Activated CD4-positive, alpha-beta memory T cell treated with anti-CD3 and anti-CD28 coated beads for 36 hours (primary cell): ENCODE measurements at regions not wholly inside any gene's neighbourhood (a gene's known extent, or its start where the extent isn't known, plus 50 kb on each side); places are given as distances from the start of the nearest gene placed in this dataset.

ENCODE experiments used
- CTCF ChIA-PET: fragments of 350-600 bp; sonication (Branson Sonifier 250); formaldehyde crosslinking; loops from one replicate; lab custom pipeline; 2021; ENCODE audit warnings: antibody characterized with exemption, inconsistent platforms; lab: Charles Lee
- POLR2A ChIA-PET: fragments of 350-600 bp; sonication (Branson Sonifier 250); formaldehyde crosslinking; loops from one replicate; lab custom pipeline; 2021; ENCODE audit warnings: antibody characterized with exemption; lab: Charles Lee
- DNase-seq: peaks from one replicate; pipeline ENCODE4 v3.0.0-alpha.2; 2020
- H3K27ac Mint-ChIP-seq: one replicate; pipeline ENCODE4 v1.8.0; 2021; ENCODE audit warnings: mixed read lengths
- H3K27me3 Mint-ChIP-seq: one replicate; pipeline ENCODE4 v1.8.0; 2021; ENCODE audit warnings: mixed read lengths
- H3K36me3 Mint-ChIP-seq: one replicate; pipeline ENCODE4 v1.8.0; 2021; ENCODE audit warnings: mixed read lengths
- H3K4me1 Mint-ChIP-seq: one replicate; pipeline ENCODE4 v1.8.0; 2021; ENCODE audit warnings: low read depth, mixed read lengths
- H3K4me3 Mint-ChIP-seq: one replicate; pipeline ENCODE4 v1.8.0; 2021; ENCODE audit warnings: mild to moderate bottlenecking, mixed read lengths
- H3K9me3 Mint-ChIP-seq: one replicate; pipeline ENCODE4 v1.8.0; 2021; ENCODE audit warnings: mixed read lengths
- intact Hi-C: fragments of 100-400 bp; cut with micrococcal nuclease; formaldehyde crosslinking; loops from one replicate; pipeline ENCODE4 v1.15.1; 2023

DNA sequence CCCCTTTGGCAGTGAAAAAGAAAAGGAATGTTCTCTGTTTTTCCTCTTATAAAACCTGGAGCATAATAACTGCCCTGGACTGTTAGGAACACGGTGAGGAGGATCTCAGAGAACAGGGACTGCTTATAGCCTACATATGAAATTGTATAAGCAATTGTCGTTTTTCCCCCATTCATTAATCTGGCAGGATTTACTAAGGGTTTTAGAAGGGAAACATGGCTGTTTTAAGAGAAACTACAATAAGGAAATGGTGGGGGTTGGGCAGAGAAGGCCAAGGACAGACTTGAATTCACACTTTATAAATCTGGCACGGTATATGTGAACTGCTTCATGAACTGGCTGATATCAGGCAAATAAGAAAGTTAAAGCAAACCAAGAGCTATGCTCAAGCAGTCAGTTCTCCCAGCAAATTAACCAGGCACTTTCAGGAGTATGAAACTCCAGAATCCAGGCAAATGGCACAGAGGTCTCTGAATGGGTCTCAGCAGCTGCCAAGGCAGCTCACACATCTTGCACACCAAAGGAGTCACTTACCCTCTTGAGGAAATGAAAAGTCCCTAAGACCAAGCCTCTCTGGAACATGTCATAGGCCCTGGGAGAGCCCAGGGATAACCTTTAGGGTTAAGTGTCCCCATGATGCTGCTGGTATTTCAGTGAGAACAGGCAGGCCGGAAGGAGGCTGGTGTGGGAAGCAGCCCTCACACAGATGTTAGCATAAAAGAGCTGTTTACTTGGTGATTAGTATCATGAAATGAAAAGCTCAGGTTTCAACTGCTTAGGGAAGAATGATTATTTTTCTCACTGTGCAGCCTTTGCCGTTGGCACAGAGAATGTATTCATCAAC is 260.5 kb upstream of the MARCKS start:
- Mint-ChIP-seq H3K4me3 (no peak overlapping the region), H3K4me1 (no peaks in the 10 kb centered on the region), H3K36me3 (no peaks in the 10 kb centered on the region), H3K27ac (no peak overlapping the region), H3K27me3 (no peaks in the 10 kb centered on the region), H3K9me3 (peaks cover 2% of the 10 kb centered on the region)
- intact Hi-C loops: no loop called here
- POLR2A ChIA-PET: interaction anchor here (1.0 kb wide), 1 partner anchor 263 kb away, joined by 3 read pairs; no protein-coding TSS in a partner anchor
- DNase-seq: no peak
- CTCF ChIA-PET: no interaction called here

DNA sequence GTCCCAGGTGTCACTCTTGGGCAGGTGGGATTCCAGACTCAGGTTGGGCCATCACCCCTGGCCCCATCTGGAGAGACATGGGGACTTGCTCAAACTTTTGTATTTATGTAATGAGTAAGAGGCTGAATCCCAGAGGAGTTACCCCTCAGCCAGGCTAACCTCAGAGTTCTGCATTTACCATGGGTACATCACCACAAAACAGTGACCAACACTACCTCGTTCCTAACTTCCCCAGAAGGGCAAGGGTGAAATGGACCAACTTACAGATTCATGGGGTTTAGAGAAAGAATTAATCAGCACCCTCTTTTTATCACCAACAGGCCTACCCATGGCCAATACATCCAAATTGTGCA is 259.9 kb upstream of the MARCKS start:
- Mint-ChIP-seq H3K36me3 (no peaks in the 10 kb centered on the region), H3K4me3 (no peak overlapping the region), H3K27me3 (no peaks in the 10 kb centered on the region), H3K4me1 (no peaks in the 10 kb centered on the region), H3K27ac (no peak overlapping the region), H3K9me3 (peaks cover 2% of the 10 kb centered on the region)
- intact Hi-C loops: no loop called here
- DNase-seq: no peak
- ChIA-PET POLR2A (no interaction called here), CTCF (no interaction called here)

DNA sequence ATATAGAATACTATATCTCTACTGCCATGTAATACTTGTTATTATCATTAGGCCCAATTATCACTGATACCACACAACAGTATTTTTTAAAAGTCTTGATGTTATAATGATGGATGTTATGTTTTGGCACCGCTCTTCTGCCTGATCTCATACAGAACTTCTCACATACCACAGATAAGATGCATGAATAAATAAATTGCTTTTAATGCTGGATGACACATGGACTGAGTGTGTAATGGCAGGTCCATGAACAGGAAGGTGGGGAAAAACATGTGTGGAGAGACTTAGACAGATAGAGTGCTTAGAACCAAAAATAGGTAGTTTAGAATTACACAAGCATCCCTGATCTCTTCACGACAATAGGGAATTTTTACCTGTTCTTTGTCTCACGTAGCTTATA is 258.4 kb upstream of the MARCKS start:
- intact Hi-C loops: no loop called here
- peaks cover 2% of the 10 kb centered on the region for H3K9me3 Mint-ChIP-seq
- no peaks in the 10 kb centered on the region for H3K4me1 Mint-ChIP-seq
- no peak overlapping the region for H3K27ac Mint-ChIP-seq
- ChIA-PET POLR2A (no interaction called here), CTCF (no interaction called here)
- H3K27me3 Mint-ChIP-seq: no peaks in the 10 kb centered on the region
- H3K36me3 Mint-ChIP-seq: no peaks in the 10 kb centered on the region
- DNase-seq: no peak
- no peak overlapping the region for H3K4me3 Mint-ChIP-seq

DNA sequence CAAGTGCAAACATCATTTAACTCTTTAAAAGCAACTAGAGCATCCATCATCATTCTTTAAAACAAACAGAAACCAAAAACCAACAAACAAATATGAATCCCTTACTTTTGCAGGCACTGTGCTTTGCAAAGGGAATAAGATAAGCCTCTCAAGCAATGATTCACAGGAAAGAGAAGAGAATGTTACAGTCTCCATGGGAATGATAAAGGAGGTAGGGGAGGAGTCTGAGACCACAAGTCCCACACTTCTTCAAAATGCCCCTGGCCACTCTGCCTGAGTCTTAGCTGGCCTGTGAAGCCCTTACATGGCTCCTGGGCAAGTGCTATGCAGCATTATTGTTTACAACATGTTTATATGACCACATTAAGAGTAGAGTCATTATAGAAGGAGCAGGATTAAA is 257.7 kb upstream of the MARCKS start:
- POLR2A ChIA-PET: no interaction called here
- Mint-ChIP-seq H3K4me3 (no peak overlapping the region), H3K27ac (no peak overlapping the region), H3K27me3 (no peaks in the 10 kb centered on the region), H3K9me3 (peaks cover 1% of the 10 kb centered on the region), H3K4me1 (no peaks in the 10 kb centered on the region), H3K36me3 (no peaks in the 10 kb centered on the region)
- DNase-seq: no peak
- intact Hi-C loops: no loop called here
- CTCF ChIA-PET: no interaction called here

DNA sequence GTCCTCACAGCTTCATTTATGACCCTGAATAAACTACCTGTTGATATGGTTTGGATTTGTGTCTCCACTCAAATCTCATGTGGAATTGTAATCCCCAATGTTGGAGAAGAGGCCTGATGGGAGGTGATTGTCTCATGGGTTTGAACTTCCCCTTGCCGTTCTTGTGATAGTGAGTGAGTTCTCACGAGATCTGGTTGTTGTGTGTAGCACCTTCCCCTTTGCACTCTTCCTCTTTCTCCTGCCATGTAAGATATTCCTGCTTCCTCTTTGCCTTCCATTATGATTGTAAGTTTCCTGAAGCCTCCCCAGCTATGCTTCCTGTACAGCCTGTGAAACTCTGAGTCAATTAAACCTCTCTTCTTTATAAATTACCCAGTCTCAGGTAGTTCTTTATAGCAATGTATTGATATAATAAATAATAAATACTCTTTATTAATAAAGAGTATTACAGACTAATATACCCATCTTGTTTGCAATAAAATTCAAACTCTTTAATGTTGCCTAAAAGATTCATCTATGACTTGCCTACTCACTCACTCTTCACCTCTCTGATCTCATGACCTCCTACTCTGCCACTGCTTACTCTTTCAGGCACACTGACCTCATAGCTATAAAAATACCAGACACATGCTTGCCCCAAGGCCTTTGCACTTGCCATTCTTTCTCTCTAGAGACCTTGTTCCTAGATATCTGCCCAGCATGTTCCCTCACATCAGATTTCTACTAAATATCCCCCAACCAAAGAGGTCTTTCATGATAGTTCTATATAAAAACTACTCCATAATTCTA is 256.4 kb upstream of the MARCKS start:
- Mint-ChIP-seq H3K4me3 (no peak overlapping the region), H3K4me1 (no peaks in the 10 kb centered on the region), H3K36me3 (no peaks in the 10 kb centered on the region), H3K27me3 (no peaks in the 10 kb centered on the region), H3K9me3 (no peaks in the 10 kb centered on the region), H3K27ac (no peak overlapping the region)
- ChIA-PET CTCF (no interaction called here), POLR2A (no interaction called here)
- intact Hi-C loops: no loop called here
- DNase-seq: no peak

DNA sequence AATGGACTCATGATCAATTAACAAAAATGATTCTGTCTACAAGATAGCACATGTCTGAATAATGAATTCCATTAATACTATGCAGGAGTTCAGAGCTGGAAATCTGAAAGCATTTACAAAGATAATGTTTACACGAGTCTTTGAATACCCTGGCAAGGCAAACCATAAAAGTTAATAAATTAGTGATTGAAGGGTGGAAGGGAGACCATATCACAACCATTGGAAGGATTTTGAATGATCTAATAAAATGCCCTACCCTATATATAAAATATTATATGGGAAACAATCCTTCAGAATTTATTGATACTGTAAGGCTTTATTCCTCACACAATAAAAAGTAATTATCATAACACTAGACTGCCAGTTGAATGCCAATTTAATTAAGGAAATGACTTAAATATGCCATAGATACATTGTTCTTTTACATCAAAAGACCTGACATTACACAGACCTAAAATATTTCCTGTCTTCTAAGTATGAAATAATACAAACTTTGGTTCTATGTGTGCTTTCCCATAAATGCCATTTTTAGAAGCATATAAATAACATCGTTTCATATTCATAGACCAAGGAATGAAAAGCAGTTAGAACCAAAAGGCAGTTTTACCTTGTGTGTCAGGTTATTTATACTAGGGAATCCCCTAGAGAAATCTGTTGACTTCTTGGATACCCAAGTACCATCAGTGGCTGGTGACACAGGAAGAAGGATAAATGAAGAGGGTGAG is 249.2 kb upstream of the MARCKS start:
- no peaks in the 10 kb centered on the region for H3K4me1 Mint-ChIP-seq
- H3K27ac Mint-ChIP-seq: no peak overlapping the region
- DNase-seq: no peak
- intact Hi-C loops: no loop called here
- H3K9me3 Mint-ChIP-seq: no peaks in the 10 kb centered on the region
- ChIA-PET CTCF (no interaction called here), POLR2A (no interaction called here)
- H3K36me3 Mint-ChIP-seq: no peaks in the 10 kb centered on the region
- peaks cover 3% of the 10 kb centered on the region for H3K27me3 Mint-ChIP-seq
- no peak overlapping the region for H3K4me3 Mint-ChIP-seq

DNA sequence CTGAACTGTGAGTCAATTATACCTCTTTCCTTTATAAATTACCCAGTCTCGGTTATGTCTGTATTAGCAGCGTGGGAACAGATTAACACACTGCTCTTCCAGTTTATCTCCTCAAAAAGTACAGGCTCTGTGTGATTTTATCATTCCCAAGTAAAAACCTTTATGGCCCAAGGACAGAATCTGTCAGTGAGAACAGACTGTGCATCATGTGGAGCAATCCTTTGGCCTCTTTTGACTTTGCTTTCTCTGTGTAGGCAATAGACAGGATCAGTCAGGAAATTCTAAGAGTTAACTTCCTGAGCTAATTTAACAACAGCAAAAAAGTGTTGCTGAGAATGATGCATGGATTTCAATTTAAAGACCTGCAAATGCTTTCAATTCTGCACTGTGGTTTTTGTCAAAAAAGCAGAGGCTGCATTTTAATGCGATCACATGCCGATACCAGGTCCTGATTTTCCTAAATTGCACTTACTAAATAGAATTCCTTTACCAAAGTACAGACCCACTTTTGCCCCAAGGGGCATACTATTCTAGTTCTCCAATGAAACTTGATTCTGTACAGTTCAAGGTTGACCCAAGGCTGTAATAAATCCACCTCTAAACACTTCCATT is 246.7 kb upstream of the MARCKS start:
- POLR2A ChIA-PET: no interaction called here
- H3K4me3 Mint-ChIP-seq: no peak overlapping the region
- no peaks in the 10 kb centered on the region for H3K36me3 Mint-ChIP-seq
- H3K27me3 Mint-ChIP-seq: peaks cover 10% of the 10 kb centered on the region
- intact Hi-C loops: no loop called here
- no peak for DNase-seq
- CTCF ChIA-PET: no interaction called here
- peaks cover 5% of the 10 kb centered on the region for H3K9me3 Mint-ChIP-seq
- no peaks in the 10 kb centered on the region for H3K4me1 Mint-ChIP-seq
- no peak overlapping the region for H3K27ac Mint-ChIP-seq

DNA sequence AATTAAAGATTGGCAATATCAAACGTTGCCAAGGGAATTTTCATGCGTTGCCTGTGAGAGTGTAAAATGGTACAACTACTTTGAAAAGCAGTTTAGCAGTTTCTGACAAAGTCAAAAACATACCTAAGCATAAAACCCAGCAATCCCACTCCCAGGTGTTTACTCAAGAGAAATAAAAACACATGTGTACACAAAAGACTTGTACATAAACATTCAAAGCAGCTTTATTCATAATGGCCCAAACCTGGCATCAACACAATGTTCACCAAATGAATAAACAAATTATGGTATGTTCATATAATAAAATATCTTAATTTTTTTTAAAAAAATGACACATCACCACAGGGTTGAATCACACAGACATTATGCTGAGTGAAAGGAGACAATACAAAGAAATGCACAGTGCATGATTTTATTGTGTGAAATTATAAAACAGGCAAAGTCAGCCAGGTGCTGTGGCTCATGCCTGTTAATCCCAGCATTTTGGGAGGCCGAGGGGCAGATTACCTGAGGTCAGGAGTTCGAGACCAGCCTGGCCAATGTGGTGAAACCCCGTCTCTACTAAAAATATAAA is 240.4 kb upstream of the MARCKS start:
- Mint-ChIP-seq H3K9me3 (peaks cover 5% of the 10 kb centered on the region), H3K27me3 (peaks cover 17% of the 10 kb centered on the region), H3K36me3 (no peaks in the 10 kb centered on the region), H3K4me3 (no peak overlapping the region), H3K4me1 (no peaks in the 10 kb centered on the region), H3K27ac (no peak overlapping the region)
- DNase-seq: no peak
- CTCF ChIA-PET: no interaction called here
- intact Hi-C loops: no loop called here
- POLR2A ChIA-PET: no interaction called here

DNA sequence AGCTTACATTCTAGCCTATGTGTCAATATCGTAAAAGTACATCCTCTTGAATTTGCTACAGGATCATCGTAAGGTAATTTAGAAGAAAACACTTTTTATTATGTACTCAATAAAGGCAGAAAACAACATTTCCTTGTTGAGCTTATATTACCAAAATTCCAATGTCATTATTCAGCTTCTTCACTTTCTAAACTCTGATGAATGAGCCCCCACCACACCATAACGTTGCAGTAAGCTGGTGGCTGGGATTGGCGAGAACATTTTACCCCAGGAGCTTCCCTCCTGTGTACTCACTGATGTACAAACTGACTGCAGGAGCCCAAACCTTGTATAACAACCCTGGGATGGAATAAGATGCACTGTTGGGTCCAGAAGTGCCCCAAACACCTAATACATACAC is 238.1 kb upstream of the MARCKS start:
- Mint-ChIP-seq H3K9me3 (no peaks in the 10 kb centered on the region), H3K27ac (no peak overlapping the region), H3K36me3 (no peaks in the 10 kb centered on the region), H3K4me3 (no peak overlapping the region), H3K4me1 (no peaks in the 10 kb centered on the region), H3K27me3 (peaks cover 13% of the 10 kb centered on the region)
- intact Hi-C loops: no loop called here
- ChIA-PET POLR2A (no interaction called here), CTCF (interaction anchor here (1.3 kb wide), 1 partner anchor 45 kb away, joined by 3 read pairs; no protein-coding TSS in a partner anchor)
- DNase-seq: no peak

DNA sequence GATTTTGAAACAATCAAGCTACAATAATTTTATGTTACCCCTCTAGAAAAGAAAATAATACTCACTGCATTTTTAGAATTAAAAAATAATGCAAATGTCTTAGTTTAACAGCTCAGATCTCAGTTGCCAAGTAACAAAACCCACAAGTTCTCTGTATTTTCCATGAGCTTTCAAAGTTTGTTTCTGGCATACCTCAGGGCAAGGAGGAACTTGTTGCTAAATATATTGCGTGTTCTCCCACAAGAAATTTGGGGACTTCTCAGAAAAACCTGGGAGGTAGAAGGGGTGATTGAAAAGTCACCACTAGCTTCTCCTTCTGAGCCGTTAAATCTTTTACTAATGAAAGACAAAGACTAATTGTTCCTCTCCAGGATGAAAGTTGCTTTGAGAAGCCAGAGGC is 236.8 kb upstream of the MARCKS start:
- Mint-ChIP-seq H3K4me1 (no peaks in the 10 kb centered on the region), H3K27me3 (peaks cover 11% of the 10 kb centered on the region)
- CTCF ChIA-PET: no interaction called here

DNA sequence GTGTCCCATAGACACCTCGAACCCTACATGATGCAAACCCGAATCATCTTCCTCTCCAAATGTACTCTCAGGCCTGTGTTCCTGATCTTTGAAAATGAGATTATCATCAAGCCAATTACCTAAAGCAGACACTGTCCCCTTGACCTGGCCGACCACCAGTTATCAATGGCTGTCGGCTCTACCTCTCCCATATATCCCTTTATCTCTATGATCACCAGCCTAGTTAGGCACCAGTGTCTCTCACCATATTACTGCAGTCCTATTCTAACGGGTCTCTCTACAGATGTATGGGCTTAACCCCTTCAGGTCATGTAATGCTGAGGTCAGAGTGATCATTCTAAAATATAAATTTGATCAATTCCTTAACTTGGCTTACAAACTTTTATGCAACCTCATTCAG is 234.9 kb upstream of the MARCKS start:
- ChIA-PET POLR2A (no interaction called here), CTCF (no interaction called here)
- no peak overlapping the region for H3K27ac Mint-ChIP-seq
- no peaks in the 10 kb centered on the region for H3K9me3 Mint-ChIP-seq
- no peak for DNase-seq
- no peak overlapping the region for H3K4me3 Mint-ChIP-seq
- H3K27me3 Mint-ChIP-seq: peaks cover 11% of the 10 kb centered on the region
- intact Hi-C loops: no loop called here
- no peaks in the 10 kb centered on the region for H3K36me3 Mint-ChIP-seq
- H3K4me1 Mint-ChIP-seq: peaks cover 8% of the 10 kb centered on the region

More for the DNA sequence above, 236.8 kb upstream of the MARCKS start:
- H3K4me3 Mint-ChIP-seq: no peak overlapping the region
- POLR2A ChIA-PET: interaction anchor here (1.2 kb wide), 1 partner anchor 13 kb away, joined by 3 read pairs; no protein-coding TSS in a partner anchor
- no peak overlapping the region for H3K27ac Mint-ChIP-seq
- intact Hi-C loops: no loop called here
- no peaks in the 10 kb centered on the region for H3K9me3 Mint-ChIP-seq
- H3K36me3 Mint-ChIP-seq: no peaks in the 10 kb centered on the region
- no peak for DNase-seq

DNA sequence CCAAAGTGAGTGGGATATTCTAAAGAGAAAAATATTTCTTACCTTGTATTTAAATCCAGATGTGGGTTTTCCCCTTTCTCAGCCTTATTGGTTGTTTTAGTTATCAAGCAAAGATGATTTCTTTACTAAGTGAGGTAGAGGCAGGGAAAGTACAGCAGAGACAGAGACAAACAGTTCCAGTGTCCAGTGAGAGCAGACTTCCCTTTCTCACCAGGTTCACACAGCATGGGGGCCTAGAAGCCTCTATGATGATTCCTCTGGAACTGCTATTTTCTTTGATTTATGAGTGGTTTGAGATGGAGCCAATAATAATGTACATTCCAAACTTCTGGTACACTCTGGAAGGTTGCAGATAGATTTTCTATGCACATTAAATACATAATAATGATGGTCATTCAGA is 234.0 kb upstream of the MARCKS start:
- Mint-ChIP-seq H3K4me1 (peaks cover 16% of the 10 kb centered on the region), H3K27me3 (peaks cover 11% of the 10 kb centered on the region), H3K27ac (no peak overlapping the region), H3K4me3 (no peak overlapping the region), H3K36me3 (no peaks in the 10 kb centered on the region), H3K9me3 (no peaks in the 10 kb centered on the region)
- POLR2A ChIA-PET: no interaction called here
- CTCF ChIA-PET: no interaction called here
- DNase-seq: no peak
- intact Hi-C loops: no loop called here
